8988T (cell line): ENCODE measurements at regions not wholly inside any gene's neighbourhood (a gene's known extent, or its start where the extent isn't known, plus 50 kb on each side); places are given as distances from the start of the nearest gene placed in this dataset.
A peak's percentile ranks its signal among the peaks of the same experiment; 100 is the strongest.
"Not testable (repeated sequence)": the region's sequence is repeated elsewhere in the genome, so short reads cannot be mapped to it uniquely, and the experiment has no call there.

Source experiments
- DNase-seq: peaks from one replicate; pipeline ENCODE4 v3.0.0; 2011

DNA sequence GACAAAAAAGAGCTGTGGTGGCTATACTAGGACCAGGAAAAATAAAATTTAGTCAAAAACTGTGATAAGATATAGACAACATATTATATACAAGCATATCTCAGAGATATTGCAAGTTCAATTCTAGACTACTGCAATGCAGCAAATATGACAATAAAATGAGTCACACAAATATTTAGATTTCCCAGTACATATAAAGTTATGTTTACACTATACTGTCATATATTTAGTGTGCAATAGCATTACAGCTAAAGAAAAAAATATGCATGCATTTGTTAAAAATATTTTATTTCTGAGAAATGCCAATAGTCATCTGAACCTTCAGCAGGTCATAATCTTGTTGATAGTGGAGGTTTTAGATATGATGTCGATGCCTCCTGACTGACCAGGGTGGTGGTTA is 72.1 kb downstream of the AKR1C4 start:
- no peak for DNase-seq

DNA sequence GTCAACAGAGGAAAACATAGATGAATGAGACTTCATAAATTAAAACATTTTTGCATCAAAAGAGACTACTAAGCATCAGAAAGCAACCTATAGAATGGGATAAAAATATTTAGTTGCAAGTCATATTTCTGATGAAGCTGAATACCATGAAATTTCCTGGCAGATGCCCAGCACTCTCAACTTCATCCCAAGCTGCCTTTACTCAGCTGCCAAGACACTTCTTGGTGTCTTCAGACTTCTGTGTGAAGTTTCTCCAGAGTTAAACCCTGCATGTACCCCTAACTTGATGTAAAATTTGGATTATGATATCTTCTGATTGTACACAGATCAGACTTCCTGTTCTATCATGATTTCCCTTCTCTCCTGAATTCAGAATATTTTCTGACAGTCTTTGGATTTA is 73.2 kb downstream of the AKR1C4 start:
- DNase-seq: no peak

DNA sequence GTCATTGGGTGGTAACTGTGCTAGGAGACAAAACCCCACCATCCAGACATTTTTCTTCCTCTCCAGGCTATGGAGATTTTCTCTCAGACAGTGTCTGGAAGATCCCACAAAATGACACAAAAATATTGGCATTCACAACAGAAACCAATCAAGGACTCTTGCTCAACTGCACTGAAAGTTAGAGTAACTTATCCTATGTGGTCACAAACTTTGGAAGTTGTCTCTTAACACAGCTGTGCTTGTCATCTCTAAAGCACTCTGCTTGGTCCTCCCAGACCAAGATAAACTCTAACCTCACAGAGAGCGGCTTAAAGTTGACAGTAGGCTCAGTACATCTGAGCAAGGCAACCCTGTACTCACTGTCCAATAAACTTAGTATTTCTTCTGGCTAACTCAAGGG is 74.9 kb downstream of the AKR1C4 start:
- DNase-seq: no peak

DNA sequence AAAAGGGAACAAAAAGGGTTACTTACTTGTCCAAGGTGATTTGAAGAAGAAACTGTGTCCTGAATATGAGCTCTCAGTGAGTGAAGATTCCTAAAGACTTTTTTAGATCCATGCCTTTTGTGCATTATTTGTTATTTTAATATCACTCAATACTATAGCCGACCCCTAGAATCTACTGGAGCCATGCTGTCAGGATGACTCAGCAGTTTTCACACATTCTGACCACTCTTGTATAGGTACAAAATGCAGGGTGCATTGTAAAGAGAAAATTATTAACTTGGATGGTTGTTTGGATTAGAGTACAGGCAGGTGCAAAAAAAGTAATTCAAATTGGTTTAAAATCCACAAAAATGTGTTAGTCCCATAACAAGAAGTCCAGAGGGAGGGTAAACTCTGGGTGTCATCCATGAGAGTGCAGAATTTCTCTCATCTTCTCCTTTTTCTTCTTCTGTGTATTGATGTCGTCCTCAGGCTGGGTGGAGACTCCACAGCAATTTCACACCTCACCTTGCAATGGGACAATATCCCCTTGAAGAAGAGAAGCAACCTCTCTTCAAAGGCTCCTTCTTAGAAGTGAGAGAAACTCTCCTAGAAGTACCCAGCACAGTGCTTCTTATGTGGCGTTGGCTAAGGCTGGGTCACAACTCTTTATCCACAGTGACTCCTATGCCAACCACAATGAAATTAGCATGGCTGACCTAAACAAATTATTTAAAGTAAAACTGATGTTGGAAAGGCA is 75.6 kb downstream of the AKR1C4 start:
- no peak for DNase-seq

DNA sequence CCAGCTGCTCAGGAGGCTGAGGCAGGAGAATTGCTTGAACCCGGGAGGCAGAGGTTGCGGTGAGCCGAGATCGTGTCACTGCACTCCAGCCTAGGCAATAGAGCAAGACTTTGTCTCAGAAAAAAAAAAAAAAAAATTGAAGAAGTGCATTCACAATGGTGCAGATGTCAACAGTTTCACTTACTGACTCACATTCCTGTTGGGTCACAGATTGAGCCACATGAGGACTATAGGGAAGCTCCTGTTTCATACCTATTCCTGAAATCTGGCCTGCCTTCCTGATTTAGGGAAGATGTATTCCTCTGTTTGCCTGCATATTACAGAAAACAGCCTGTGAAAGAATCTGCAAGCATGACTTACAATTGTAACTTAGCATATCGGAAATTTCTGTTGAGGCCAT is 78.2 kb downstream of the AKR1C4 start:
- no peak for DNase-seq

DNA sequence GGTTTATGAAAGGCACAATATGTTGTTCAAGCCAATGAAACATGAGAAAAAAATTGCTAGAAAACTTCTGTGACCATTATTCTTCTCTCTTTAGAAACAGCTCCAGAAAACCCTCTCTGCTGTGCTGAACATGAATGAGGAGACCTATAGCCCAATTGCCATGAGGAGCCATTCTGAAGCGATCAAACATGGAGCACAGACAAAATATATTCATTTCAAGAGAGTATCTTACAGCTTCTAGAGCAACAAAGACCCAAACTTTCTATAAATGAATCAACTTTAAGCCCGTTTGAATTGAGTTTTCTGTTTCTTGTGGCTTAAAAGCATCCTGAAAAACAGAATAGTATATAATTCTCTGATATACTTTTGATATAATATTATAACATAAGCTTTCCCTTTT is 83.4 kb upstream of the UCN3 start:
- no peak for DNase-seq

DNA sequence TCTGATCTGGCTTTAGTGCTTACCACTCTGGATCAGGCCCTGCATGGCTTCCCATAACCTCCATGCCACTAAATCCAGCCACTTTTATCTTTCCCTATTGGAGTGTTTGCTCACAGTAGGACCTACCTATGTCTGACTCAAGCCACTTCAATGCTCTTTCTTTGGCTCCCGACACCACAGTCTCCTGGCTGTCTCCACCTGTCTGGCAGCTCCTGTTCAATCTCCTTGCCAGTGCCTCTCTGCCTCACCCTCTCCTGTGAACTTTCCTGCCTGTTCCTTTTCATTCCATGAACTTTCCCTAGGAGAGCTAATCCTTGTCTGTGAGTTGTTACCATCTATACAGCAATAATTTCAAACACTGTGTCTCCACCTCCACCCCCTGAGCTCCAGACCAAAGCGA is 82.6 kb upstream of the UCN3 start:
- DNase-seq: no peak

DNA sequence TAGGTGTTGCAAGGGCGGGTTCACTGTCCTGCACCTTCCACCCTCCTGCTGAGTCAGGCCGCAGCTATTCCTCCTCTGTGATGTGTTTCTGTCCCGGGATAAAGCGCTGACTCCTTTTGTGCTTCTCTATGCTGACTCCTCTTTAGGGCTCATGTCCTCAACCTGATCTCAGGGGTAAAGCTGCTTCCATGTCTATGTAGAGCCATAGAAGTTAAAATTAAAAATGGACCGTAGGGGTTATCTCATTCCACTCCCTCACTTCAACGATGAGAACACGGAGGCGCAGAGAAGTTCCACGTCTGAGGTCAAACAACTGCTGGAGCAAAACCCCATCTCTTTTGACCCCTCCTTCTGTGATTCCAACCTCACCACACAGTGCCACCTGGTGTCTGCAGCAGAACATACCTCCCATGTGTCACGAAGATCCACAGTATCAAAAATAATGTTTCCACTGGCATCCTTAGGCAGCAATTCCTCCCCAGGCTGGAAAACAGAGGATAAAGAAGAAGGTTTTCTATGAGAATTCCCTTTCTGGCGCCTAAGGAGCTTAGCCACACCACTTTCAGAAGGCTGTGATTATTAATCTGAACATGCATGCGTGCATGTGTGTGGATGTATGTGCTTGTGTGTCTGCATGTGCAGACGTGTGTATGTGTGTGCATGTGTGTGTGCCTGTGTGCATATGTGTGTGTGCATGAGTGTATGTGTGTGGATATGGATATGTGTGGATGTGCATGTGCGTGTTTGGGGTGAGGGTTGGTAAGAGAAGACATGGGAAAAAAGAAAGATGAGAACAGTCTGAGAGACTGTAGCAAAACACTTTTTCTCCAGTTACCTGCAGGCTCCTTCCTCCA is 81.2 kb upstream of the UCN3 start:
- no peak for DNase-seq

DNA sequence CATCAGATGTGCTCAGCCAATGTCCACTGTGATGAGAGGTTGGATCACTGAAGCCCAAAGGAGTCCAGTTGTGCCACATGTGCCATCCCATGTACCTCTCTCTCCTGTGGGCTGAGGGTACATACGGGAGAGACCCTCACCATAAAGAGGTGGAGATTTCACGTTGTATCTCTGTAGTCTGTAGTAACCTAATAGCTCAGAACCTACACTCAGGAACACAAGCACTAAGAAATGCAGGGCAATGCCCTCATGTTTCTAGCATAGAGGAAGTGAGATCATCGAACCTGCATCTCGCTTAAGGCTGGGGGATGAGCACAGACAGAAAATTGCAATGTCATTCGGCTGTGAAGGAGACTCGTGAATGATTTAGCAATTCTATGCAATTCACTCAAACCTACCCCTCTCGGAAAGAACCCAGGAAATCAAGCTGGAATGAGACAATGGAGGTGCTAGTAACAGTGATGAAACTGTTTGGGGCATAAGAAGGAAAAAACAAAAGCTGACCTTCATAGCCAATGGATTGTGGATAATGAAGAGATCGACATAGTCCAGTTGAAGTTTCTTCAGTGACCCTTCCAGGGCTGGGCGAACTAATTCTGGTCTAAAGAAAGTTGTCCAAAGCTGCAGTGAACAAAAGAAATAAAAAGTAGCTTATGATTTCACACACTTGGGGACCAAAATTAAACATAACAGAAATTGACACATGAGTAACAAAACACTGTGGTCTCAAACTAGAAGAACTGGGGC is 80.3 kb upstream of the UCN3 start:
- DNase-seq: no peak

DNA sequence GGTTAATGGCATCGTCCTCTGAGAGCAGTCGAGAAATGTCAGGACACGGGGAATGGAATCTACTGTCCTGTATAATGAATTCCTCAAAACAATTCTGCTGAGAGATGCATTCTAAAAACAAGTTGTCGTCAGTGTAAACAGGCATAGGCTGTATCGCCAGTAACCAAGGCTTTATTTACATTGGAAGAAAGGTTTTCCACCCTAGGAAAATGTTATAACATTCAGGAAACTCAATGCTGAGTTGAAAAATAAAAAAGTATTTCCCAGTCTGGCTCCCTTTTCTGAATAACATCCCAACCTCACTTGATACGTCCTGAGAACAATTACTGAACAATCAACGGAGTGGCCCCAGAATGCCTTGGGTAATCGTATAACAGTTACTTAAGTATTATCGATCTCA is 79.6 kb upstream of the UCN3 start:
- no peak for DNase-seq

DNA sequence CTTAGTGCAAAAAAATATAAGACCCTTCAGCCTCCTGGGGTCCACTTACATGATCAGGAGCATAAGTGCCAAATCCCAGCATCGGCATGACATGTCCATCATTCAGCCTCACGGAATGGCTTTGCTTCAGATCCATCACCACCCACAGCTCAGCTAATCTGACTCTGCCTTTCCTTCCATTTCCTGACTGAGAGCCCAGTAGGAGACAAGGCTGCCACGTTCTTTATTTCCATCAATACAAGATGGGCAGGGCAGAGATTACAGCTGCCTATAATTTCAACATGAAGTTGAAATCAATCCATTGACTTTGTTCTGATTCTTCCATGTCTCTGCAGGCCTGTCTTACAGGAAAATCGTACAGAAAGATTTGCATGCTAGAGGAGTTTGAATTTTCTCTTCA is 76.4 kb upstream of the UCN3 start:
- no peak for DNase-seq

DNA sequence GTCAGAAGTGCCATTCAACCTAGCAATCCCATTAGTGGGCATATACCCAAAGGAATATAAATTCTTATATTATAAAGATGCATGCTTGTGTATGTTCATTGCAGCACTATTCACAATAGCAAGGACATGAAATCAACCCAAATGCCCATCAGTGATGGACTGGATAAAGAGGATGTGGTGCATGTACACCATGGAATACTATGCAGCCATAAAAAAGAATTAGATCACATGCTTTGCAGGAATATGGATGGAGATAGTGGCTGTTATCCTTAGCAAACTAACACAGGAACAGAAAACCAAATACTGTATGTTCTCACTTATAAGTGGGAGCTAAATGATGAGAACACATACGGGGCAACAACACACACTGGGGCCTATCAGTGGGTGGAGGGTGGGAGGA is 75.5 kb upstream of the UCN3 start:
- not testable (repeated sequence) for DNase-seq

DNA sequence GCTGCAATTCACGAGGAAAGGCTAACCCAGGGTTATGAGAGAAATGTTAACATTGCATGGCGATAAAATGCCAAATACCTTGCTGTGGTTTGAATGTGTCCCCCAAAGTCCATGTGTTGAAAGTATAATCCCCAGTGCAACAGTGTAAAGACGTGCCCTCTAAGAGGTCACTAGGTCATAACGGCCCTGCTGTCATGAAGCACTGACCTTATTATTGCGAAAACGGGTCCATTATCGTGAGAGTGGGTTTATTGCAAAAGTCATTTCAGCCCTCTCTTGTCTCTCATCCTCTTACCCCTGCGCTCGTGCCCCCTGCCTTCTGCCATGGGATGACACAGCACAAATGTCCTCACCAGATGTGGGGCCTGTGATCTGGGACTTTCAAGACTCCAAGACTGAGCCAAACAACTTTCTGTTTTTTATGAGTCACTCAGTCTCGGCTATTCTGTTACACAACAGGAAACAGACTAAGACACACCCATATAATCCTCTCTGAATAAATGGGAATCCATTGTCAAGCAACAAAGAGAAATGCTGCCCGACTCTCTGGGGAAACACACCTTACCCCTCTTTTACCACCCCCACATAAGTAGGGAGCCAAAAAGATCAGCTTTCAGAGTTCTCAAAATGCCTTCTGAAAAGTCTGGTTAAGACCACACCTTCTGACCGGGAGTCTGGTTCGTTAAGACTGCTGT is 73.1 kb upstream of the UCN3 start:
- peak; percentile 28 for DNase-seq

DNA sequence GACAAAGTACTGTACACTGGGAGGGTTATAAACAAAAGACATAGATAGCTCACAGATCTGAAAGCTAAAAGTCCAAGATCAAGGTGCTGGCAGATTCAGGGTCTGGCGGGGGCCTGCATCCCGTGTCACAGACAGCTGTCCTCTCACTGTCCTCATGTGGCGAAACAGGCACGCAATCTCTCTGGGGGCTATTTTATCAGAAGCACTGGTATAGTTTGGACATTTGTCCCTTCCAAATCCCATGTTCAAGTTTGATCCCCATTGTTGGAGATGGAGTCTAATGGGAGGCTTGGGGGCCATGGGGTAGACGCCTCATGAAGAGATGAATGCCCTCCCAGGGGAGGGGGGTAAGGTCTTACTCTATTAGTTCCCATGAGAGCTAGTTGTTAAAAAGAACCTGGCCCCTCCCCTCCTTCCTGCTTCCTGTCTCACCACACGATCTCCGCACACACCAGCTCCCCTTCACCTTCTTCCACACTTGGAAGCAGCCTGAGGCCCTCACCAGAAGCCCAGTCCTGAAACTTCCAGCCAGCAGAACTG is 72.5 kb upstream of the UCN3 start:
- no peak for DNase-seq

DNA sequence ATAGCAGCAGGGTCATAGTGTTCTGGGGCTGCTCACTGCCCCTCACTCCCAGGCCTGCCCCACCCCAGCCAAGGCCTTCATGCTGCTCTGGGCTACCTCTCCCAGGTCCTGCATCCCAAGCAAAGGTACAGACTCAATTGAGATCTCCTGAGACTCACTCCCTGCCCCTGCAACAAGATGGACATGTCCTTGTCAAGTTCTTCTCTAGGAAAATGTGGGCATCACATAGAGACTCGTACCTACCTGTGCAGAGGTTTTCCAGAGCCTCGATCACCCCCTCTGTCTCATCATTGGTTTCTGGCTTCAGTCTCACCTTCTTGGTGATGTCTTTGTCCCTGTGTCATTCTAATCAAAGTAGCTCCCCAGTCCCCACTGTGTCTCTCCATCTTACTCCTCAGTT is 71.8 kb upstream of the UCN3 start:
- not testable (repeated sequence) for DNase-seq

DNA sequence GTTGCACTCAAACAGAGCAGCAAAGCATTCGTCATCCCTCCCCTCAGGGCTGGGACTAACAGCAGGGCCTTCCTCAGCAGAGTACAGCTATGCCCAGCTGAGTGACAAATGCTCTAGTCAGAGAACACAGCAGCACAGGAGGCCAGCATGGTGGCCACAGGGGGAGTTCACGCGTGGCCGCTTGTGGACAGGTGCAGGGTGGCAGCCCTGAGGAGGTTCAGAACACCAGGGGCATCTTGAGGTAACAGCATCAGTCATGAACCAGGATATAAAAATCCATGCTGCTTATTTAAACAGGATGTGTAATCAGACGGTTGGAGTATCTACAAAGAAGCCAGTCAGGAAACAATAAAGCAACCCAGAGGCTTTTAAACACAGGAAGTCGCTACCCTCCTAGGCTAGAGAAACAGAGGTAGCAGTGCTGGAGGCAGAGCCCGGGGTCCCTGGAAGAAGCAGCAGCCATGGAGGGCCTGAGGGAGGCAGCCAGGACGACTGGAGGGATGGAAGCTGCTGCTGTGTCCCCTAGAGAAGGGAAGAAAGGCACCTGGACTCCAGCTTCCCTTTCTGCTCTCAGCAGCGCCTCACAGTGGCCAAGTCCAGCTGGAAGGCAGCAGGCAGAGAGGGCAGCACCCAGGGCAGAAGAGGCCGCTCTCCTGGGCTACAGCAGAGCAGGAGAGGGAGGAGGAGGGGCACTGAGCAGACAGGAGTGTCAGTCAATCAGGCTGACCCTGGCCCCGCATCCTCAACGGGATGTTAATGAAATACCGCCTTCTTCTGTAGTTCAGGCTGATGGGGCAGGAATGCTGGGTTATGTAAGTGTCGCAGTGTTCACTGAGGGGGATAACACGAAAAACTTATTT is 70.8 kb upstream of the UCN3 start:
- peak; percentile 61 for DNase-seq

DNA sequence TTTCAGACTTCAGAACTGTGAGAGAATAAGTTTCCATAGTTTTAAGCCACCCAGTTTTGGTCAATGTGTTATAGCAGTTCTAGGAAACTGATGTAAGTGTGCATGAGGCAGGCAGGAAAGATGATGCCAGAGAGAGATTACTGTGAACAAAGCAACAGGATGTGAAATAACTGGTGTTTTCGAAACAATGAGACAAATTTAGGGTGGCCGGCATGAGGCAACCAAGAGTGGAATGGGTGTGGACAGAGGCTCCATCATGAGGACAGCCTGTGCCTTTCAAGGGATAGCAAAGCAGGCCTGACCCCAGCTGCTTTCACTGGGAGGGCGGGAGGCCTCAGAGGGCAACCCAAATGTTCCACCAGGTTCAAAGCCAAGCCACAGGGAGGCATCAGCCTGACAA is 67.3 kb upstream of the UCN3 start:
- DNase-seq: no peak

DNA sequence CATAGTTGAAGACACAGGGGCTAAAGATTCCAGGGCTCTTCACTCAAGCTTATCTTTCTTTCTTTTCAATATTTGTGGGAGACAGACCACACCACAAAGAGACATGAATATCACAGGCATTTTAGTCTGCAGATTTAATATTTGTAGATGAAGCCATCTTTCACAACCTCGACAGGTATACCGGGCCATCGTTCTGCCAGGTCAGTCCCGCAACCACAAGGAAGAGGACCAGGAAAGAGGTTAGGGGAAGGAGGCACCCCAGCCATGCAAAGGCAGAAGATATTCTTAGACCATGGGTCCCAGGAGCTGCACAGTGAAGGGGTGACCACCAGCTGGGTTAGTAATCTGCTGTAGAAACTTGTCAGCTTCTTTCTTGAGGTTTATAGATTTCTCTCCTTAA is 66.8 kb upstream of the UCN3 start:
- DNase-seq: no peak

DNA sequence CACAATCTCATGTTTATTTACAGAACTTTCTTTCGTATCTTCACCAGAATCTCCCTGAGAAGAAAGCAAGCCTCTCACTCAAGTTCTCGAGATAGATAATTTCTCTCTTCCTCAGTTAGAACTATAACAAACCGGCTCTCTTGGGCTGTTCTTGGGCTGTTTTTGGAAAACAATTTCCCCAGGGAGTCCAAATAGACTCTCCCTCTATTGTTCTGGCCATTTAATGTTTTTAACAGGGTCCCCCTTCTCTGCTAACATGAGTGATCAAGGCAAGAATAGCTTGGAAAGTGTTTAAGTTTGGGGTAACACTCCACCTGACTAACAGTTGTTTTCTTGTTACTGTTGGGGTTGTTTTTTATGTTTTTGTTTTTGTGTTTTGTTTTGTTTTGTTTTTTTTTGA is 64.8 kb upstream of the UCN3 start:
- no peak for DNase-seq

DNA sequence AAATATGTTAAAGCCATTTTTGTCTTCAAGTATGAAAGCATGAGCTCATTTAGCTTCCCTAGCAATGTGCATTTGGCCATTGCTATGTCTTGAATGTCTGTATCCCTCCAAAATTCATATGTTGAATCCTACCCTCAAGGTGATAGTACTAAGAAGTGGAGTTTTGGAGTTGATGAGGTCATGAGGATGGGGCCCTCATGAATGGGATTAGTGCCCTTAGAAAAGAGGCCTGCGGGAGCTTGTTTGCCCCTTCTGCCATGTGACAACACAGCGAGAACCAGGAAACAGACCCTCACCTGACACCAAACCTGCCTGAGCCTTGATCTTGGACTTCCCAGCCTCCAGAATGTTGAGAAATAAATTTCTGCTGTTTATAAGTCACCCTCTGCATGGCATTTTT is 61.3 kb upstream of the UCN3 start:
- DNase-seq: no peak

DNA sequence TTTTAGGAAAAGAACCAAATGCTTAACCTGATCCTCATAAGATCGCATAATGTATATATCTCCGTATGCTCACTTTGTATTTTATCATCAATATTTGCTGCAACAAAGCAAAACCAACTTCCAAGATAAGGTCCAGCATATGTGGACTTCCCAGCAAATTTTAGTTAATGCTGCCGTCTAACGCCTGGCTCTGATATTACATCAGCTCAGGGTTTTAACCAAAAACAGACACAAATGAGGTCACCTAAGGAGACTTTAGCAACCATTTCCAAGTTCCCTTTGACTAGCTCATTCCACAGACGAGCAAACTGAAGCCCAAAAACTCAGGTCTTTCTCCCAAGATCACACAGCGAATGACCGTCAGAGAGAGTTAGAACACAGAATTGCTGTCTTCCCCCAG is 59.4 kb upstream of the UCN3 start:
- DNase-seq: no peak

DNA sequence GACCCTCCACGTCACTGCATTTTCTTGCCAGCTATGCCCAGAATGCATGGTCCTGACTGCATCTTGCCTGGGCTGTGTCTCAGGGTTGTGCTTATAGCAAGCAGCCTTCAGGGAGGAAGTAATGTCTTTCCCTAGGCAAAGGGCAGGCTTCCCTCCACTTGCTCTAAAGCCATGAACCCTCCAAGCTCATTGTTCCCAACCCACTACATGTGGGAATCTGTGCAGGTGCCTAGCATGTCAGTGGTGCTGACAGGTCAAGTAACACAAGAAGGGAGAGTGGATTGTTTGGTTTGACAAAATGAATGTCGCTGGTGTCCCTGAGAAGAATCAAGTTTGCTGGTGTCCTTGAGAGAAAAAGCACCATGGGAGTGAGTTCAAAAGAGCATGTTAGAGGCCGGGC is 53.9 kb upstream of the UCN3 start:
- DNase-seq: no peak
